ENCODE measurements at regions not wholly inside any gene's neighbourhood (a gene's known extent, or its start where the extent isn't known, plus 50 kb on each side); places are given as distances from the start of the nearest gene placed in this dataset.

DNA sequence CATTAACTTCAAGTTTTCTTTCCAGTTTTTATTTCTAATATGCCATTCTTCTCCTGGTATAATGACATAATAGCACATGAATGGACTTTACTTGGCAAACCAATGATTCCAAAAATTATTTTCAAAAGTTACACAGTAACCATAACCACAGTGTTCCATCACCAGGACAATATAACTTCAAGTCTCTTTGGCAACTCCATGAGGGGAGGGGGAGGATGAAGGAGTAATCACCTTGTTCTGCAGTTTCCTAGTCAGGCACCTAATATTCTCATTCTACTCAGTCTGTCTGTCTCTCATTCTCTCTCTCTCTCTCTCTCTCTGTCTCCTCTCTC is 66.6 kb downstream of the BTG1 start:
- TF ChIP-seq, protein P1, sequence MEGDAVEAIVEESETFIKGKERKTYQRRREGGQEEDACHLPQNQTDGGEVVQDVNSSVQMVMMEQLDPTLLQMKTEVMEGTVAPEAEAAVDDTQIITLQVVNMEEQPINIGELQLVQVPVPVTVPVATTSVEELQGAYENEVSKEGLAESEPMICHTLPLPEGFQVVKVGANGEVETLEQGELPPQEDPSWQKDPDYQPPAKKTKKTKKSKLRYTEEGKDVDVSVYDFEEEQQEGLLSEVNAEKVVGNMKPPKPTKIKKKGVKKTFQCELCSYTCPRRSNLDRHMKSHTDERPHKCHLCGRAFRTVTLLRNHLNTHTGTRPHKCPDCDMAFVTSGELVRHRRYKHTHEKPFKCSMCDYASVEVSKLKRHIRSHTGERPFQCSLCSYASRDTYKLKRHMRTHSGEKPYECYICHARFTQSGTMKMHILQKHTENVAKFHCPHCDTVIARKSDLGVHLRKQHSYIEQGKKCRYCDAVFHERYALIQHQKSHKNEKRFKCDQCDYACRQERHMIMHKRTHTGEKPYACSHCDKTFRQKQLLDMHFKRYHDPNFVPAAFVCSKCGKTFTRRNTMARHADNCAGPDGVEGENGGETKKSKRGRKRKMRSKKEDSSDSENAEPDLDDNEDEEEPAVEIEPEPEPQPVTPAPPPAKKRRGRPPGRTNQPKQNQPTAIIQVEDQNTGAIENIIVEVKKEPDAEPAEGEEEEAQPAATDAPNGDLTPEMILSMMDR (IDR thresholded peaks at IDR 0.05), result no peak
- ATAC-seq, result peak; percentile 4 to 70 (median 30)
- Histone ChIP-seq H3K9me3 (no peaks in the 10 kb centered on the region), H3K27ac (peak overlapping the region in 2 of 4 donors; percentile 2 to 23), H3K4me1 (peaks cover 4 to 35% (median 11%) of the 10 kb centered on the region in 3 donors), H3K36me3 (no peaks in the 10 kb centered on the region), H3K27me3 (no peaks in the 10 kb centered on the region), H3K4me3 (no peak overlapping the region)
- intact Hi-C loops (cut with DNase I), result no loop called here
- no peak for DNase-seq
- FAIRE-seq, result no peak

DNA sequence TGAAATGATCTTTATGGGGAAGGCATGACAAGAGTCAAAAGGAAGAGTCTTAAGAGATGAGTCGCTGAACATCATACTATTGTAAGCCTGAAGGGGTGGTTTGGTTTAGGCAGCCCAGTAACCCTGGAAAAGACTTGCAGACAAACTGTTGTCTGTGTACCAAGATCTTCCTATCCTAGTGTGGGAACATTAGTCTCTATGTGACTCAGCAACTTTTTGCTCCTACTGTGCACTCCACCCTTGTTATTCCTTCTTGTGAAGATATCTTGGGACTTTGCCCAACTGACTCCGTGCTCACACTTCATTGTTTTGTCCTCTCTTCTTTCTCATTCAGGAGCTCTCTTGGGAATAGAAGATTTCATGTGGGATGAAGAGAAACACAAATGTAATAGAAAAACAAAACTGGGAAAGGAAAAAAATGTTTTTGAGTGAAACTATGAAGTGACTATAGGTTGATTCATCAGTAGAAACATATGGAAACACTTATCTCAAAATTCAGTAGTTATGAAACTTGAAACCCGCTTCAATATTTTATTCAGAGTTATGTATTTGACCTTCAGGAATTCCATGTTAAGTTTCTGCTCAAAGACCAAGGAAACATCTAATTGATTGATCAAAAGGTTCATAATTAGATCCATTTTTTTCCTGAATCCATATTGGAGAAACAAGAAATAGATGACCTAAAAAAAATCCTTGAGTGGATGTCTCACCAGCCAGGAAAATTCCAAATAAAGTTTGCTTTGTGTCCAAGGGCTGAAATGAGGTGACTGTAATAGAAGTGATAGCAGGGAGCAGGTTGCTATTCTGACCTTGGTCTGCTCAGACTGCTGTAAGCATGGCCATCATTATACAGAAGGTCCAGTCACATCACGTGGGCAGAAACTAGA is 67.2 kb downstream of the BTG1 start:
- TF ChIP-seq, protein P1 (IDR thresholded peaks at IDR 0.05), result no peak
- H3K27me3 ChIP-seq, result no peaks in the 10 kb centered on the region
- no peaks in the 10 kb centered on the region for H3K9me3 ChIP-seq
- WGBS, 2 donors, result 59 to 66% methylated on average over 4 of the region's 4 CpGs
- no peaks in the 10 kb centered on the region for H3K36me3 ChIP-seq
- FAIRE-seq, result no peak
- no peak for DNase-seq
- peak overlapping the region in 2 of 4 donors; percentile 2 to 23 for H3K27ac ChIP-seq
- H3K4me1 ChIP-seq, result peaks cover 4 to 35% (median 11%) of the 10 kb centered on the region in 3 donors
- ATAC-seq, result peak; percentile 30 to 70 (median 50)
- H3K4me3 ChIP-seq, result no peak overlapping the region
- intact Hi-C loops (cut with DNase I), result no loop called here

DNA sequence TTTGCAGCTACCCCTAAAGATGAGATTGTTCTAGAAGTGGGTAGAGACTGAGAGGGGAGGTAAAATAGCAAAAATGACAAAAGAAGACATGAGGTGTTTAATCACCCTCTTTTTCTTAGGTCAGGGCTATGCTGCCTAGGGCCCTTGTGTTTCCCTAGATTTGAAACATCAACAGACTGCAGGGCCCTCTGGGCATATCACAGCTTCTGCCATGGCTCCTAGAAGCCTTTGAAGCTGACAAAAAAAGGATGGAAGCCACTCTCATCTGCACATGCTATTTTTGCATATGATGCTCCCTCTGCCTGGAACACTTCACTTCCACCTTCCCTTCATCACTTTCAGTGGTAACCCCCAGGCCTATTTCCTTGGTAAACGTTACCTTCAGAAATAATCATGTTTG is 68.1 kb downstream of the BTG1 start:
- Histone ChIP-seq H3K27me3 (no peaks in the 10 kb centered on the region), H3K4me1 (peaks cover 4 to 35% (median 11%) of the 10 kb centered on the region in 3 donors), H3K36me3 (no peaks in the 10 kb centered on the region), H3K27ac (peak overlapping the region in 3 of 4 donors; percentile 2 to 50 (median 48)), H3K4me3 (no peak overlapping the region), H3K9me3 (no peaks in the 10 kb centered on the region)
- 56 to 61% methylated on average over 1 of the region's 1 CpG for WGBS, 2 donors
- ATAC-seq (no peak), DNase-seq (no peak), FAIRE-seq (no peak)
- TF ChIP-seq, protein P1 (IDR thresholded peaks at IDR 0.05), result no peak
- intact Hi-C loops (cut with DNase I), result no loop called here

DNA sequence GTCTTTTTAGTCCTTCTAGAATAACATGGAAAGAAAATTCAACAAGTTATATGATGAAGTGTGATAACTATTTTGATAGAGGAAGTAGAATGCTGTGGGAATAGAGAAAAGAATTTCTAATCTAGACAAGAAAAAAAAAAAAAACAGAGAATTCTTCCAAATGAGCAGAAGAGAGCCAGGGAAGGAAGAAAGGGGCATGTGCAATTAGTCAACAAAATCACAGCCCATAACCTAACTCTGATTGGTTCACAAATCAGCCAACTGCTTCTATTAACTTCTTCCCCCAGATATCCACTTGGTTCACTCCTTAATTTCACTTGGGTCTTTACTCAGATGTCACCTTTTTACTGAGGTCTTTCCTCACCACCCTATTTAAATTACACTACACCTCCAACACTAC is 69.5 kb downstream of the BTG1 start:
- peaks cover 4 to 35% (median 11%) of the 10 kb centered on the region in 3 donors for H3K4me1 ChIP-seq
- intact Hi-C loops (cut with DNase I), result no loop called here
- DNase-seq (no peak), FAIRE-seq (no peak), ATAC-seq (no peak)
- H3K27me3 ChIP-seq, result no peaks in the 10 kb centered on the region
- peak overlapping the region in 2 of 4 donors; percentile 48 to 50 for H3K27ac ChIP-seq
- TF ChIP-seq, protein P1 (IDR thresholded peaks at IDR 0.05), result no peak
- no peak overlapping the region for H3K4me3 ChIP-seq
- no peaks in the 10 kb centered on the region for H3K9me3 ChIP-seq
- H3K36me3 ChIP-seq, result no peaks in the 10 kb centered on the region

DNA sequence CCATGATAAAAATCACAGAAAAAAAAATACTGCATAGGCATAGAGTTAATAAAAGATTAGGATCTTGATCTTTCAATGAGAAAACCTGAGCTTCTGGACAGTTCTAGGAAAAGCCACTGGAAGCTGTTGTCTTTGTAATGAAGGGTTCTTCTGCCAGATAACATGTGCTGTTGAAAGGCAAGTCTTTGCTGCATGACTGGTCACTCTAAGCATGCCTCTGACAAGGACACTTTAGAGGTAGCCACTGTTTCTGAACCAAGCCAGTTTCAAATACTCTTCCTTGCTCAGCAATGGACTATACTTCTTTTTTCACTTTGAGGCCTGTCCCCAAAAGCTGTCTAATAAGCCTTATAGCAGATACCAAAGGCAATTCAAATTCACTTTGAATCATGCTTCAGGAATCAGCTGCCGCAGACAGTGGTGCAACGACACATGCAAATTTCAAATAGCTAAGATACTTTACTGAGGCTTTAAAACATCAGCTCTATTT is 70.2 kb downstream of the BTG1 start:
- DNase-seq (no peak), FAIRE-seq (no peak), ATAC-seq (peak in 1 of 4 donors; percentile 13)
- no peaks in the 10 kb centered on the region for H3K36me3 ChIP-seq
- H3K9me3 ChIP-seq, result no peaks in the 10 kb centered on the region
- peak overlapping the region in 2 of 4 donors; percentile 48 to 50 for H3K27ac ChIP-seq
- H3K27me3 ChIP-seq, result no peaks in the 10 kb centered on the region
- TF ChIP-seq, protein P1 (IDR thresholded peaks at IDR 0.05), result no peak
- intact Hi-C loops (cut with DNase I), result no loop called here
- WGBS, 2 donors, result 78 to 89% methylated on average over 2 of the region's 2 CpGs
- no peak overlapping the region for H3K4me3 ChIP-seq
- peaks cover 4 to 35% (median 16%) of the 10 kb centered on the region in 3 donors for H3K4me1 ChIP-seq

All from pancreas (tissue), 10 donors.